NT2/D1 (cell line): ENCODE measurements at regions not wholly inside any gene's neighbourhood (a gene's known extent, or its start where the extent isn't known, plus 50 kb on each side); places are given as distances from the start of the nearest gene placed in this dataset.

Experiments
- DNase-seq: peaks from one replicate; pipeline ENCODE4 v3.0.0-alpha.2; 2011; ENCODE audit warnings: low read depth, low spot score
- H3K27me3 ChIP-seq: 2 replicates; pipeline ENCODE4 v1.6.0; 2011; ENCODE audit warnings: mild to moderate bottlenecking; ENCODE audit not compliant: insufficient read length, insufficient read depth
- H3K36me3 ChIP-seq: 2 replicates; pipeline ENCODE4 v1.6.1; 2011; ENCODE audit warnings: mild to moderate bottlenecking, low read length, mixed read lengths; ENCODE audit not compliant: insufficient read depth, insufficient read length
- H3K4me1 ChIP-seq: 2 replicates; pipeline ENCODE4 v1.5.1; 2011; ENCODE audit not compliant: insufficient read depth, insufficient read length
- H3K4me3 ChIP-seq: 2 replicates; pipeline ENCODE4 v1.5.1; 2011; ENCODE audit warnings: low read depth; ENCODE audit not compliant: insufficient read length
- H3K9ac ChIP-seq: 2 replicates; pipeline ENCODE4 v1.6.0; 2011; ENCODE audit warnings: low read depth; ENCODE audit not compliant: insufficient read length
- H3K9me3 ChIP-seq: 2 replicates; pipeline ENCODE4 v1.5.1; 2011; ENCODE audit warnings: mild to moderate bottlenecking, low read length; ENCODE audit not compliant: insufficient read depth
- SUZ12 ChIP-seq: IDR thresholded peaks from 2 replicates; pipeline ENCODE4 v1.6.1; 2011; ENCODE audit not compliant: insufficient read length, insufficient read depth; ENCODE audit errors: extremely low read depth
- YY1 ChIP-seq: IDR thresholded peaks from 2 replicates; pipeline ENCODE4 v1.6.1; 2011; ENCODE audit not compliant: insufficient read length, insufficient read depth
- ZNF274 ChIP-seq: IDR thresholded peaks from 2 replicates; pipeline ENCODE4 v1.6.1; 2011; ENCODE audit warnings: mild to moderate bottlenecking, low read depth, low read length

DNA sequence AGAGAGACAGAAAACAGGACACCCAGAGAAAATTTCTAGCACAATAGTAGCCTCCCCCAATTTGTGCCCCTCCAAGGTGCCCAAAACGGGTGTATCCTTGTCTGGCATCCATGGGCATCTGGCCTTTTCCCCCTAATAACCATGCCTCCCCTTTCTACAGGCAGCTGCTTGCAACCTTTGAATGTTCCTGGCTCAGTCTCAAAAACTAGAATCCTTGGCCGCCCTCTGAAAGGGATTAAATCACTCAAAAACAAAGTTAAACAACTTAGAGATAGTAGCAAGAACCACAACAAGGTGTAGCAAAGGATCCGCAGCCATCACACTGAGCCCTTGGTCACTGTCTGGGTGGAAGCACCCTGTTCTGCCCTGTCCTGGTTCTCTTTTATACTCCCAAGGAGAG, 105.6 kb downstream of the MN1 start:
- Histone ChIP-seq H3K9me3 (peaks cover 16% of the 10 kb centered on the region; the same call in 1 of the 2 replicates), H3K9ac (no peak overlapping the region), H3K4me1 (peaks cover 2% of the 10 kb centered on the region), H3K4me3 (no peak overlapping the region), H3K27me3 (no peaks in the 10 kb centered on the region), H3K36me3 (peaks cover 26% of the 10 kb centered on the region)
- DNase-seq, result no peak
- TF ChIP-seq YY1, result no peak
- no peak for TF ChIP-seq ZNF274
- no peak for TF ChIP-seq SUZ12

DNA sequence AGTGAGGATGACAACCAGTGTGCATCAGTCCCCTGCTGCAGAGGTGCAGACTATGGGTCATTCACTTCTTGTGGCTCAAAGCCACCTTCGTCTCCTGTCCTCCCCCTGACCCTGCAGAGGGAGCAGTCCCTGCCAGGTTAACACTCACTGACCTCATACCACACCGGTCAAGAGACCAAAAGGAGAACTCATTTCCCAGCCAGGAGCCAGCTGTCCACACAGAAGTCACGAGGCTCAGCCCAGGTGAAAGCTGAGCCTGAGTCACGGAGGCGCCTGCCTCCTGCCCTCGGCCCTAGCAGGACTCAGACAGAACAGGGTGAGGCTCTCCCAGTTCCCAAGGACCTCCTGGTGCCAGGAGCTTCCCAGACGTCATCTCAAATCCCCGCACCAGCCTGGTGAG, 103.7 kb downstream of the MN1 start:
- no peak for DNase-seq
- Histone ChIP-seq H3K9me3 (peaks cover 22% of the 10 kb centered on the region; the same call in 1 of the 2 replicates), H3K9ac (no peak overlapping the region), H3K36me3 (peaks cover 25% of the 10 kb centered on the region), H3K4me1 (peaks cover 2% of the 10 kb centered on the region), H3K4me3 (no peak overlapping the region), H3K27me3 (no peaks in the 10 kb centered on the region)
- no peak for TF ChIP-seq SUZ12
- TF ChIP-seq YY1, result no peak
- TF ChIP-seq ZNF274, result no peak
